ENCODE measurements at regions not wholly inside any gene's neighbourhood (a gene's known extent, or its start where the extent isn't known, plus 50 kb on each side); places are given as distances from the start of the nearest gene placed in this dataset.
A peak's percentile ranks its signal among the peaks of the same experiment; 100 is the strongest.

GRCh38 chr2:226418521-226418920 is 381.1 kb downstream of the IRS1 start:
- TF ChIP-seq TAF1 (IDR thresholded peaks at IDR 0.05; ENCODE audit: borderline replicate concordance, low read depth, low read length) (no peak), POLR2A (IDR thresholded peaks at IDR 0.05; ENCODE audit: low read depth, low read length) (no peak), POLR2AphosphoS5 (IDR thresholded peaks at IDR 0.05; ENCODE audit: low read depth, low read length) (no peak)
- DNase-seq (ENCODE audit: insufficient read length) (no peak), FAIRE-seq (no peak)

- no peak for TF ChIP-seq POLR2AphosphoS5 (IDR thresholded peaks at IDR 0.05; ENCODE audit: low read depth, low read length)
- no peak for TF ChIP-seq POLR2A (IDR thresholded peaks at IDR 0.05; ENCODE audit: low read depth, low read length)
- no peak for TF ChIP-seq TAF1 (IDR thresholded peaks at IDR 0.05; ENCODE audit: borderline replicate concordance, low read depth, low read length)
- DNase-seq (ENCODE audit: insufficient read length) (no peak), FAIRE-seq (no peak)
These were observed 385.3 kb downstream of the IRS1 start for GRCh38 chr2:226414335-226414734.

DNA sequence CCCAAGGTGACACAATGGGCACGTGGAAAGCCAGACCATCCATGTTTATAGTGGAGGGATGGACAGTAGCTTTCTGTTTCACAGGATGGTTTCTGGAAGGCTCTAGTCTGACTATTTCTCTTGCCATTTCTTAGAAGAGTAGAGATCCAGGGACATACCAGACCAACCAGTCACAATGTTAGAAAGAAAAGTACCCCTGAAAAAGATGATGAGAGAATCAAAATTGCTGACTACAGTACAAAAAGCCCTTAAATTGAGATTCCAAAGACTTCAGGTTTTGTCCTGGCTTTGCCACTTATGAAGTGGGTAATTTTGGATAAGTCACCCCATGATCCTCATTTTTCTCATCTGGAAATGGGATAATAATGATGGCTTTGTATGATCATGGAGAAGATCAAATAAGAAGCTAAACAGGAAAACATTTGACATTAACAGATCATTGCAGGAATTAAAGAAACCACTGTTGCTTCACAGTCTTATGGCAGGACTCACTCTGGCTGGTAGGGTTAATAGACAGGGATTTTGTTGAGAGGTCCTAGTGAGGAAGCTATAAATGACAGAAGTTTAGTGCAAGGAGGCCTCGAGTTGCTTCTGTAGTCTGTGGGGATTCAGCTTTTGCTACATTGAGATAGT is 386.0 kb downstream of the IRS1 start:
- no peak for DNase-seq (ENCODE audit: insufficient read length)
- no peak for FAIRE-seq
- no peak for TF ChIP-seq POLR2A (IDR thresholded peaks at IDR 0.05; ENCODE audit: low read depth, low read length)
- no peak for TF ChIP-seq POLR2AphosphoS5 (IDR thresholded peaks at IDR 0.05; ENCODE audit: low read depth, low read length)
- no peak for TF ChIP-seq TAF1 (IDR thresholded peaks at IDR 0.05; ENCODE audit: borderline replicate concordance, low read depth, low read length)

GRCh38 chr2:226411727-226412360 is 387.8 kb downstream of the IRS1 start:
- TF ChIP-seq POLR2A (IDR thresholded peaks at IDR 0.05; ENCODE audit: low read depth, low read length), result no peak
- no peak for TF ChIP-seq TAF1 (IDR thresholded peaks at IDR 0.05; ENCODE audit: borderline replicate concordance, low read depth, low read length)
- TF ChIP-seq POLR2AphosphoS5 (IDR thresholded peaks at IDR 0.05; ENCODE audit: low read depth, low read length), result no peak
- no peak for DNase-seq (ENCODE audit: insufficient read length)
- FAIRE-seq, result no peak

DNA sequence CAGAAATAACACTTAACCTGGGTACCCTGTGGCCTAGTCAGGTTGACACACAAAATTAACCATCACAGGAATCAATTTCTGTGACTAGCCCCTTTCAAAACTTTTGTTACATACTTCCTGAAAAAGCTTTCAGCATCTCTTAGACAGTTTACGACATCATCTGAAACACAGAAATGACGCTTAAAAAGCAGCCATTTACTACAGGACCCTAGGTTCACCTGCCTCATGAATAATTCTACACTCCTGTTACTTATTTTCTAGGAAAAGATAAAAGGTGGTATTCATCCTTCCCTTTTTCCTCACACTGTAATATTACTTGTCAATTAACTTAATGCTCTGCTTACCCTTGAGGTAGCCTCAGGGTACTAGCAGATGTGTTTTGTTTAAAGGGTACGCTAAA is 388.4 kb downstream of the IRS1 start:
- DNase-seq (ENCODE audit: insufficient read length) (no peak), FAIRE-seq (no peak)
- TF ChIP-seq TAF1 (IDR thresholded peaks at IDR 0.05; ENCODE audit: borderline replicate concordance, low read depth, low read length) (no peak), POLR2AphosphoS5 (IDR thresholded peaks at IDR 0.05; ENCODE audit: low read depth, low read length) (no peak), POLR2A (IDR thresholded peaks at IDR 0.05; ENCODE audit: low read depth, low read length) (no peak)

DNA sequence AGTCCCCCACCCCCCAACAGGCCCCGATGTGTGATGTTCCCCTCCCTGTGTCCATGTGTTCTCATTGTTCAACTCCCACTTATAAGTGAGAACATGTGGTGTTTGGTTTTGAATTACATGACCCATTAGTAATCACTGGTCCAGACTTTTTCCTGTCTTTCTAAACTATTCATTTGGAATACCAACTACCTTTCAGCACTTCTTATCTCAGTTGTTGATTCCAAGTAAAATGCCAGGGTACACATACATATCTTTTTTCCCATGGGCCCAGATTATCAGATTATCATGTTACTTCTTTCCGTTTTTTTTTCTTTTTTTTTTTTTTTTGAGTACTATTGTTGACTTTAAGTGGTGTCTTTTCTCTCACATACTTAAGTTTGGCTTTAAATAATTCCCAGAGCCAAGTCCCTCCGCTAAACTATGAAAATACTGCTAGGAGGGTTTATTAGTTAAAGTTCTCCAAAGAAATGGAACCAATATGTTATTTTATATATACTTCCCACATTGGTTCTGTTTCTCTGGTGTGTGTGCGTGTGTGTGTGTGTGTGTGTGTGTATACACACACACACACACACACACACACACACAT is 389.3 kb downstream of the IRS1 start:
- DNase-seq (ENCODE audit: insufficient read length) (no peak), FAIRE-seq (no peak)
- TF ChIP-seq POLR2AphosphoS5 (IDR thresholded peaks at IDR 0.05; ENCODE audit: low read depth, low read length) (no peak), POLR2A (IDR thresholded peaks at IDR 0.05; ENCODE audit: low read depth, low read length) (no peak), TAF1 (IDR thresholded peaks at IDR 0.05; ENCODE audit: borderline replicate concordance, low read depth, low read length) (no peak)

GRCh38 chr2:226409134-226409533 is 390.5 kb downstream of the IRS1 start:
- DNase-seq (ENCODE audit: insufficient read length) (no peak), FAIRE-seq (no peak)
- no peak for TF ChIP-seq TAF1 (IDR thresholded peaks at IDR 0.05; ENCODE audit: borderline replicate concordance, low read depth, low read length)
- TF ChIP-seq POLR2A (IDR thresholded peaks at IDR 0.05; ENCODE audit: low read depth, low read length), result no peak
- TF ChIP-seq POLR2AphosphoS5 (IDR thresholded peaks at IDR 0.05; ENCODE audit: low read depth, low read length), result no peak

DNA sequence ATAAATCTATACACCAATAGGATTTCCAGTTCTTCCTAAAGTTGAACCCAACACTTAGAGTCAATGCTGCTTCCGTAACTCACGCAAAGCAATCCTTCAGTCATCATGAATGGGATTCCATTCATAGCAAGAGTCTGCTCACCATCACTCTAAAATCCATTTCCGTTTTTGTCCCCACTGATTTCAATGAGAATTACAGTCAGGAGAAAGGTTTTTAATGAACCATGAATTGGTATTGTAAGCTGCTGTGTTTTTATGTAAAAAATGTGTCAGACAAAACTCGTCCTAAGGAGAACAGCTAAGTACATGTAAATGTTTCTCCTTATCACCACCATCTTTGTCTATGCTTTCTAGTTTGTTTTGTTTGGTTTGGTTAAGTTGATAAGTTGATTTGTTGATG is 391.5 kb downstream of the IRS1 start:
- DNase-seq (ENCODE audit: insufficient read length) (no peak), FAIRE-seq (no peak)
- TF ChIP-seq POLR2A (IDR thresholded peaks at IDR 0.05; ENCODE audit: low read depth, low read length), result no peak
- TF ChIP-seq POLR2AphosphoS5 (IDR thresholded peaks at IDR 0.05; ENCODE audit: low read depth, low read length), result no peak
- no peak for TF ChIP-seq TAF1 (IDR thresholded peaks at IDR 0.05; ENCODE audit: borderline replicate concordance, low read depth, low read length)

- FAIRE-seq (no peak), DNase-seq (ENCODE audit: insufficient read length) (no peak)
- no peak for TF ChIP-seq POLR2AphosphoS5 (IDR thresholded peaks at IDR 0.05; ENCODE audit: low read depth, low read length)
- no peak for TF ChIP-seq POLR2A (IDR thresholded peaks at IDR 0.05; ENCODE audit: low read depth, low read length)
- TF ChIP-seq TAF1 (IDR thresholded peaks at IDR 0.05; ENCODE audit: borderline replicate concordance, low read depth, low read length), result no peak
These were observed 392.5 kb downstream of the IRS1 start for GRCh38 chr2:226407135-226407534.

- TF ChIP-seq TAF1 (IDR thresholded peaks at IDR 0.05; ENCODE audit: borderline replicate concordance, low read depth, low read length) (no peak), POLR2AphosphoS5 (IDR thresholded peaks at IDR 0.05; ENCODE audit: low read depth, low read length) (no peak), POLR2A (IDR thresholded peaks at IDR 0.05; ENCODE audit: low read depth, low read length) (no peak)
- DNase-seq (ENCODE audit: insufficient read length) (no peak), FAIRE-seq (no peak)
These were observed 394.2 kb downstream of the IRS1 start for GRCh38 chr2:226405465-226405864.

GRCh38 chr2:226403369-226403768 is 396.3 kb downstream of the IRS1 start:
- no peak for DNase-seq (ENCODE audit: insufficient read length)
- TF ChIP-seq POLR2A (IDR thresholded peaks at IDR 0.05; ENCODE audit: low read depth, low read length) (no peak), POLR2AphosphoS5 (IDR thresholded peaks at IDR 0.05; ENCODE audit: low read depth, low read length) (no peak), TAF1 (IDR thresholded peaks at IDR 0.05; ENCODE audit: borderline replicate concordance, low read depth, low read length) (no peak)
- FAIRE-seq, result peak; percentile 14

DNA sequence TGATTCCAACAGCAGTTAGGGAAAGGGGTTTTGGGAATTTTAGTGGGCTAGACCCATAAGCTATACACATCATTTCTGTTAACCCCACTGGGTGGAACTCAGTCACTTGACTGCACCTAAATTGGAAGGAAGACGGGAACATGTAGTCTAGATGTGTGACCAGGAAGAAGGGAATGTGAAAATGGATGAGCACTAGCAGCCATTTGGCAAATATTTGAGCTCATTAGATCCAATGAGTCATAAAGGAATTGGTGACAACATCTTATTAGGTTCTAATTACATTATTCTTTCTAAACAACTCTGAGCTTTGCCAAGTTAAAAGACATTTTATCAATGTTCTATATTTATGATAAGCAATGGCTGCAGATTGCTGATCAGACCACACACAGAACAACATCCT is 400.6 kb downstream of the IRS1 start:
- TF ChIP-seq POLR2AphosphoS5 (IDR thresholded peaks at IDR 0.05; ENCODE audit: low read depth, low read length), result no peak
- TF ChIP-seq TAF1 (IDR thresholded peaks at IDR 0.05; ENCODE audit: borderline replicate concordance, low read depth, low read length), result no peak
- no peak for TF ChIP-seq POLR2A (IDR thresholded peaks at IDR 0.05; ENCODE audit: low read depth, low read length)
- DNase-seq (ENCODE audit: insufficient read length), result no peak
- no peak for FAIRE-seq

All from GM12892 (cell line).